ENCODE measurements at regions not wholly inside any gene's neighbourhood (a gene's known extent, or its start where the extent isn't known, plus 50 kb on each side); places are given as distances from the start of the nearest gene placed in this dataset.

DNA sequence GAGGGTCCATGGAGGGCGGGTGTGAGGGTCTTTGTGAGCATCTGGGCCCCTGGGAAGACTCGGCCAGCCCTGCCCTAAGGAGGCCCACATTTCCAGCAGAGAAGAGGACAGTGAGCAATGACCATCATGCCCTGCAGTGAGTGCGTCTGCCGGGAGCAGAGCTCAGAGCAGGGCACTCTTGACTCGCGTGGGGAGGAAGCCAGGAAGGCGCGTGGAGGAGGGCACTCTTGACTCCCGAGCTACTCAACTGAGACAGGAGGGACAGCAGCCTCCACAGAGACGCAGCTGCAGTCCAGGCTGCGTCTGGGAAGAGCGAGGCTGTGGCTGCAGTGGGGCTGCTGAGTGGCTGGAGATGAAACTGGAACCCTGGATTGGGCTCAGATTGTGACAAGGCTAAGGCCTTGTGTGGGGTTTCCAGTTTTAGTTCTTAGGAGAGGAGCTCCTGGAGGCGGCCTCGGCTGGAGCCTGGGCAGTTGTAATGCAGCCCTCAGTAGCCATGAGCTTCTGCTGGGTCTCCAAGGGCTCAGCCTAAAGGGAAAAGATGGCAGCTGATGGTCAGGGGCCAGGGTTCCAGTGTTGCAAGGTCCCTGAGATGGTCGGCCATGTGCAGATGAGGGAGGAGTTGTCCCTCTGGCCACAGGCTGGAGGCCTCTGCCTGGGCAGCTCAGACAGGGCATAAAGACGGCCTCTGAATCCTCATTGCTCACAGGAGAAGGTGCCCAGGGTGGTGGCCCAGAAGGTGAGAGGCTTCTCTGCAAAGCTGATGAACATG is 264.7 kb upstream of the B3GAT1 start:
- no peak overlapping the region for H3T11ph ChIP-seq (ENCODE audit: low read length)
- H3K9me3 ChIP-seq (ENCODE audit: control insufficient read depth, low read depth, low read length), result no peaks in the 10 kb centered on the region
- H3K18ac ChIP-seq (ENCODE audit: insufficient read length, low read depth, low read length), result no peak overlapping the region
- no peak overlapping the region; the same call in 1 of the 2 replicates for H3K14ac ChIP-seq (ENCODE audit: insufficient read depth, low read length)
- no peak overlapping the region for H3K9ac ChIP-seq (ENCODE audit: extremely low read depth, insufficient read length, low read length)
- no peak overlapping the region for H2BK120ac ChIP-seq (ENCODE audit: low read depth, low read length, poor library complexity, severe bottlenecking)
- peaks cover 0 to 4% of the 10 kb centered on the region in 2 experiments; a peak in 2 of 5 replicates for H3K9me3 Mint-ChIP-seq
- H4K8ac ChIP-seq (replicated peaks; ENCODE audit: insufficient read length, low read depth, low read length), result no peak overlapping the region
- no peak overlapping the region for H3K23ac ChIP-seq (ENCODE audit: insufficient read length, low read depth, low read length)
- no peak overlapping the region for H3K56ac ChIP-seq (ENCODE audit: insufficient read length, low read depth, low read length)
- no peaks in the 10 kb centered on the region for H4K20me1 ChIP-seq (ENCODE audit: control insufficient read depth, insufficient read depth, insufficient read length)
- no peak overlapping the region for H2BK15ac ChIP-seq (ENCODE audit: low read depth, low read length)
- H3K4me1 ChIP-seq (ENCODE audit: insufficient read depth, low read length), result no peaks in the 10 kb centered on the region
- H3K23me2 ChIP-seq (ENCODE audit: insufficient read length, low read depth, low read length, poor library complexity, severe bottlenecking), result no peaks in the 10 kb centered on the region
- no peaks in the 10 kb centered on the region for H3K27me3 ChIP-seq (ENCODE audit: insufficient read depth, low read length)
- H3K27ac ChIP-seq (ENCODE audit: insufficient read length, low read depth, low read length), result no peak overlapping the region
- H4K91ac ChIP-seq (ENCODE audit: insufficient read length, low read depth, low read length), result no peak overlapping the region
- DNase-seq, result no peak
- no peaks in the 10 kb centered on the region for H3K79me2 ChIP-seq (ENCODE audit: insufficient read depth, low read length)
- no peak overlapping the region for H4K5ac ChIP-seq (ENCODE audit: insufficient read length, low read depth, low read length)
- no peak overlapping the region for H3K4ac ChIP-seq (ENCODE audit: low read depth, low read length)
- H3K27me3 Mint-ChIP-seq (ENCODE audit: low read depth), result peaks cover 10% of the 10 kb centered on the region
- no CpG with 5 or more reads among the region's 16 CpGs for WGBS (ENCODE audit: extremely low coverage, insufficient read length, low lambda C conversion rate)
- no peak overlapping the region for H2AFZ ChIP-seq (ENCODE audit: low read length)
- H3K4me1 Mint-ChIP-seq, result no peaks in the 10 kb centered on the region
- no peaks in the 10 kb centered on the region for H3K36me3 Mint-ChIP-seq (ENCODE audit: insufficient read depth in 1 of 3, low read depth in 3 of 3)
- no peak overlapping the region for H3K4me3 Mint-ChIP-seq
- H3K4me2 ChIP-seq (ENCODE audit: insufficient read depth, insufficient read length, low read length), result no peak overlapping the region
- no peak overlapping the region for H2AK5ac ChIP-seq (ENCODE audit: insufficient read length, low read length)
- H2BK12ac ChIP-seq (ENCODE audit: insufficient read length, low read depth, low read length), result no peak overlapping the region
- no peaks in the 10 kb centered on the region for H3K79me1 ChIP-seq (ENCODE audit: insufficient read depth, low read depth, low read length, poor library complexity, severe bottlenecking)
- no peak overlapping the region for H2BK5ac ChIP-seq (ENCODE audit: insufficient read length, low read length)
- H2BK20ac ChIP-seq (ENCODE audit: low read depth, low read length, poor library complexity, severe bottlenecking), result no peak overlapping the region
- TF ChIP-seq, protein P1, sequence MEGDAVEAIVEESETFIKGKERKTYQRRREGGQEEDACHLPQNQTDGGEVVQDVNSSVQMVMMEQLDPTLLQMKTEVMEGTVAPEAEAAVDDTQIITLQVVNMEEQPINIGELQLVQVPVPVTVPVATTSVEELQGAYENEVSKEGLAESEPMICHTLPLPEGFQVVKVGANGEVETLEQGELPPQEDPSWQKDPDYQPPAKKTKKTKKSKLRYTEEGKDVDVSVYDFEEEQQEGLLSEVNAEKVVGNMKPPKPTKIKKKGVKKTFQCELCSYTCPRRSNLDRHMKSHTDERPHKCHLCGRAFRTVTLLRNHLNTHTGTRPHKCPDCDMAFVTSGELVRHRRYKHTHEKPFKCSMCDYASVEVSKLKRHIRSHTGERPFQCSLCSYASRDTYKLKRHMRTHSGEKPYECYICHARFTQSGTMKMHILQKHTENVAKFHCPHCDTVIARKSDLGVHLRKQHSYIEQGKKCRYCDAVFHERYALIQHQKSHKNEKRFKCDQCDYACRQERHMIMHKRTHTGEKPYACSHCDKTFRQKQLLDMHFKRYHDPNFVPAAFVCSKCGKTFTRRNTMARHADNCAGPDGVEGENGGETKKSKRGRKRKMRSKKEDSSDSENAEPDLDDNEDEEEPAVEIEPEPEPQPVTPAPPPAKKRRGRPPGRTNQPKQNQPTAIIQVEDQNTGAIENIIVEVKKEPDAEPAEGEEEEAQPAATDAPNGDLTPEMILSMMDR (conservative IDR thresholded peaks at IDR 0.05), result no peak
- no peak overlapping the region for H3K27ac Mint-ChIP-seq
